ENCODE measurements at regions not wholly inside any gene's neighbourhood (a gene's known extent, or its start where the extent isn't known, plus 50 kb on each side); places are given as distances from the start of the nearest gene placed in this dataset.

DNA sequence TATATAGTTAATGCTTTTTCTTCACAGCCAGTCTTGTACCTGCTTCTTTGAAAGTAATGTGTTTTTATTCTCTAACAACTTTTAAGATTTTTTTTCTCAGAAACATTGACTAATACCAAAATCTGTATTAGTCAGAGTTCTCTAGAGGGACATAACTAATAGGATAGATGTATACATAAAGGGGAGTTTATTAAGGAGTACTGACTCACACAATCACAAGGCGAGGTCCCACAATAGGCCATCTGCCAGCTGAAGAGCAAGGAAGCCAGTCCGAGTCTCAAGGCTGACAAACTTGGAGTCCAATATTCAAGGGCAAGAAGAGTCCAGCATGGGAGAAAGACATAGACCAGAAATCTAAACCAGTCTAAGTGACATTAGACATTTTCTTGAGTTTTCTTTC, 140.0 kb downstream of the RAB38 start:
- 76 to 87% (median 81%) methylated on average over 2 of the region's 2 CpGs for WGBS, 4 donors
- H3K4me1 ChIP-seq: no peaks in the 10 kb centered on the region
- H3K27me3 ChIP-seq: no peaks in the 10 kb centered on the region
- ATAC-seq: no peak
- no peak overlapping the region for H3K4me3 ChIP-seq
- no peaks in the 10 kb centered on the region for H3K36me3 ChIP-seq
- no peak for DNase-seq
- H3K9me3 ChIP-seq: peaks cover 0 to 12% (median 0%) of the 10 kb centered on the region in 12 donors
- TF ChIP-seq, protein P1, sequence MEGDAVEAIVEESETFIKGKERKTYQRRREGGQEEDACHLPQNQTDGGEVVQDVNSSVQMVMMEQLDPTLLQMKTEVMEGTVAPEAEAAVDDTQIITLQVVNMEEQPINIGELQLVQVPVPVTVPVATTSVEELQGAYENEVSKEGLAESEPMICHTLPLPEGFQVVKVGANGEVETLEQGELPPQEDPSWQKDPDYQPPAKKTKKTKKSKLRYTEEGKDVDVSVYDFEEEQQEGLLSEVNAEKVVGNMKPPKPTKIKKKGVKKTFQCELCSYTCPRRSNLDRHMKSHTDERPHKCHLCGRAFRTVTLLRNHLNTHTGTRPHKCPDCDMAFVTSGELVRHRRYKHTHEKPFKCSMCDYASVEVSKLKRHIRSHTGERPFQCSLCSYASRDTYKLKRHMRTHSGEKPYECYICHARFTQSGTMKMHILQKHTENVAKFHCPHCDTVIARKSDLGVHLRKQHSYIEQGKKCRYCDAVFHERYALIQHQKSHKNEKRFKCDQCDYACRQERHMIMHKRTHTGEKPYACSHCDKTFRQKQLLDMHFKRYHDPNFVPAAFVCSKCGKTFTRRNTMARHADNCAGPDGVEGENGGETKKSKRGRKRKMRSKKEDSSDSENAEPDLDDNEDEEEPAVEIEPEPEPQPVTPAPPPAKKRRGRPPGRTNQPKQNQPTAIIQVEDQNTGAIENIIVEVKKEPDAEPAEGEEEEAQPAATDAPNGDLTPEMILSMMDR (IDR thresholded peaks at IDR 0.05): no peak
- TF ChIP-seq POLR2A (IDR thresholded peaks at IDR 0.05): no peak
- intact Hi-C loops (cut with DNase I): no loop called here
- H3K27ac ChIP-seq: no peak overlapping the region

DNA sequence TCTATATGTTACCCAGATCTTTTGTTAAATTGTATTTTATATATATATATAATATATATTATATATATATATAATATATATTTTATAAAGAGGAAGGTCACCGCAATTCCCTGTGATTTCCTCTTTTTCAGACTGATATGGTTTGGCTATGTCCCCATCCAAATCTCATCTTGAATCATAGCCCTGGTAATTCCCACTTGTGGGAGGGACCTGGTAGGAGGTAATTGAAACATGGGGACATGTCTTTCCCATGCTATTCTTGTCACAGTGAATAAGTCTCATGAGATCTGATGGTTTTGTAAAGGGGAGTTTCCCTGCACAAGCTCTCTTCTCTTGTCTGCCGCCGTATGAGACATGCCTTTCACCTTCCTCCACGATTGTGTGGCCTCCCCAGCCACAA, 157.6 kb downstream of the RAB38 start:
- no peak for ATAC-seq
- Histone ChIP-seq H3K9me3 (no peaks in the 10 kb centered on the region), H3K4me1 (no peaks in the 10 kb centered on the region), H3K4me3 (no peak overlapping the region), H3K36me3 (no peaks in the 10 kb centered on the region), H3K27ac (no peak overlapping the region), H3K27me3 (peaks cover 0 to 5% (median 0%) of the 10 kb centered on the region in 9 donors)
- no peak for DNase-seq
- 55 to 67% (median 60%) methylated on average over 4 of the region's 4 CpGs for WGBS, 4 donors
- intact Hi-C loops (cut with DNase I): no loop called here
- TF ChIP-seq, protein P1 (IDR thresholded peaks at IDR 0.05): no peak

DNA sequence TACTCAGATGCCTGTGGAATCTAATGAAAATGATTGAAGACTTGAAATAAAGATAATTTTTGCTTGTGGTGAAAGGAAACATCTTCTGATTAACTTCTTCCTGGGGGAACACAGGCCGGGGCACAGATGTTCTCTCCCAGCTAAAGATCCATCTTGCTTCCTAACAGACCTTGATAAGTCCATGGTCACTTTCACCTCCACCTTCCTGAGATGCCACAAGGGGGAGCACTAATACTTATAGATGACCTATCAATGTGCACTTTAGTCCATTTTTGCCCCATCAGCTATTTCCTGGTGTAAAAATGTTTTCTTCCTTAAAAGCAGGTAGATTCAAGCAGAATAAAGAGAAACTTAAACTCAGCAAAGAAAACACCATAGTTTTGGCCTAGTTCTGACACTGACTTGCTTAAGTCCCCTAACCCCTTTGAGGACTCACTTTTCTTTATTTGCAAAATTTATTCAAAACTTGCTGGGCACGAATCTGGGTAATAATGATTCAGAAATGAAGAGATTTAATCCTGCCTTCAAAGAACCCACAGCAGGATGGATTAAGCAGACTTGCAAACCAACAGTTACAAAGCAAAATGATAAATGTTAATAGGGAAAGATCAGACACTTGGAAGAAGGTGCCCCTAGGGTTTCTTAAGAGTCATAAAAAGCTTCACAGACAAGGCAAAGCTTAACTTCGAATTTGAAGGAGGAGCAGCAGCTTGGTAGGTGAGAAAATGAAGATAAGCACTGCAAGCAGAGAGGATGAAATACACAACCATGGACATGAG, 158.7 kb downstream of the RAB38 start:
- Histone ChIP-seq H3K9me3 (no peaks in the 10 kb centered on the region), H3K4me1 (no peaks in the 10 kb centered on the region), H3K27me3 (peaks cover 0 to 5% (median 0%) of the 10 kb centered on the region in 9 donors), H3K4me3 (no peak overlapping the region), H3K27ac (no peak overlapping the region), H3K36me3 (no peaks in the 10 kb centered on the region)
- ATAC-seq: peak in 2 of 4 donors; percentile 70 to 71
- peak in 4 of 5 donors; percentile 37 to 49 (median 42) for DNase-seq
- WGBS, 4 donors: 28 to 33% (median 30%) methylated on average over 3 of the region's 3 CpGs
- intact Hi-C loops (cut with DNase I): loop anchor here in 3 of 10 donors (1.0 kb wide), 1 partner anchor 528 kb away; no protein-coding TSS in a partner anchor
- TF ChIP-seq POLR2A (IDR thresholded peaks at IDR 0.05): no peak
- TF ChIP-seq, protein P1 (IDR thresholded peaks at IDR 0.05): peak; percentile 47 to 78 (median 62)

DNA sequence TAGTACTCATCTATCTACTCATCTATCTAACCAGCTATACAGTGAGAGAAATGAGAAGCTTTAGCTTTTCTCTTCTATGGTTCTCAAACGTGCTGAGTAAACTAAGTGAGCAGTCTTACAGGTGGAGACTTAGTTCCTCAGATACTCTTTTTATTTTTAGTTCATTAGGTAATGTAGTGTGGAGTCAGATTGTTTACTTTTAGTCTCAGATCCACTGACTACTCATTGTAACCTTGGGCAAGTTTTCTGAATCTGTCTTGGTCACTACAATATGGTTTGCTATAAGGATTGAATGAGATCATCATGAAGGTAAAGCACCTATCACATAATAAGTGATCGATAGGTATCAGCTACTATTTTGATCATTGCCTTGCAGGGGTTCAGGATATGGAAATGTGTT, 160.1 kb downstream of the RAB38 start:
- H3K4me1 ChIP-seq: no peaks in the 10 kb centered on the region
- peaks cover 0 to 5% (median 0%) of the 10 kb centered on the region in 9 donors for H3K27me3 ChIP-seq
- 65 to 69% (median 67%) methylated on average over 2 of the region's 2 CpGs for WGBS, 4 donors
- no peak overlapping the region for H3K27ac ChIP-seq
- intact Hi-C loops (cut with DNase I): no loop called here
- no peak overlapping the region for H3K4me3 ChIP-seq
- ATAC-seq (no peak), DNase-seq (no peak)
- no peaks in the 10 kb centered on the region for H3K36me3 ChIP-seq
- H3K9me3 ChIP-seq: no peaks in the 10 kb centered on the region
- TF ChIP-seq POLR2A (IDR thresholded peaks at IDR 0.05): no peak
- TF ChIP-seq, protein P1 (IDR thresholded peaks at IDR 0.05): no peak

Data from heart left ventricle (tissue), 16 donors.